ENCODE measurements at regions not wholly inside any gene's neighbourhood (a gene's known extent, or its start where the extent isn't known, plus 50 kb on each side); places are given as distances from the start of the nearest gene placed in this dataset.

- TF ChIP-seq KLF12 (CRISPR knock-in tag; IDR thresholded peaks at IDR 0.05; ENCODE audit: borderline replicate concordance) (peak; percentile 70; the same call in 1 of the 2 replicates), SOX5 (CRISPR knock-in tag; IDR thresholded peaks at IDR 0.05; ENCODE audit: borderline replicate concordance) (peak; percentile 10; the same call in 1 of the 2 replicates), TEAD2 (CRISPR knock-in tag; IDR thresholded peaks at IDR 0.05) (no peak), ZEB1 (IDR thresholded peaks at IDR 0.05; ENCODE audit: insufficient replicate concordance, low read depth) (no peak), HNF4A (CRISPR knock-in tag; IDR thresholded peaks at IDR 0.05) (peak; percentile 86), ZNF275 (CRISPR knock-in tag; IDR thresholded peaks at IDR 0.05; ENCODE audit: borderline replicate concordance) (no peak), JUNB (CRISPR knock-in tag; IDR thresholded peaks at IDR 0.05; ENCODE audit: borderline replicate concordance) (no peak), JUND (CRISPR knock-in tag; IDR thresholded peaks at IDR 0.05) (0 out of 2 replicates have a peak, but pooled peaks have one; percentile 11), IKZF4 (CRISPR knock-in tag; IDR thresholded peaks at IDR 0.05; ENCODE audit: borderline replicate concordance, low read depth, not compliant biosample characterization) (no peak), ZNF7 (CRISPR knock-in tag; IDR thresholded peaks at IDR 0.05) (peak; percentile 30; the same call in 1 of the 2 replicates), ARID3A (IDR thresholded peaks at IDR 0.05; ENCODE audit: low read depth, low read length) (no peak), TEAD3 (CRISPR knock-in tag; optimal IDR thresholded peaks at IDR 0.05; ENCODE audit: borderline replicate concordance) (peak; percentile 14), YY1 (IDR thresholded peaks at IDR 0.05; ENCODE audit: insufficient read depth, insufficient replicate concordance, low read depth, low read length) (peak; percentile 9), NR3C1 (CRISPR knock-in tag; IDR thresholded peaks at IDR 0.05) (no peak), IRF2 (CRISPR knock-in tag; IDR thresholded peaks at IDR 0.05) (0 out of 2 replicates have a peak, but pooled peaks have one; percentile 18), ETV6 (CRISPR knock-in tag; conservative IDR thresholded peaks at IDR 0.05) (no peak), KMT2A (CRISPR knock-in tag; IDR thresholded peaks at IDR 0.05) (no peak), ZFP37 (CRISPR knock-in tag; IDR thresholded peaks at IDR 0.05; ENCODE audit: borderline replicate concordance) (no peak), PLRG1 (conservative IDR thresholded peaks at IDR 0.05) (no peak), ZFX (CRISPR knock-in tag; IDR thresholded peaks at IDR 0.05; ENCODE audit: low read depth) (peak; percentile 58), ELF3 (CRISPR knock-in tag; IDR thresholded peaks at IDR 0.05) (peak; percentile 50; the same call in 1 of the 2 replicates)
These were observed 1043.8 kb downstream of the BRD1 start (continued) for GRCh38 chr22:48783821-48784266.

Measured in HepG2 (cell line).